Astrocyte (in vitro differentiated cells and primary cell): ENCODE measurements at regions not wholly inside any gene's neighbourhood (a gene's known extent, or its start where the extent isn't known, plus 50 kb on each side); places are given as distances from the start of the nearest gene placed in this dataset.

Experiments
- CTCF ChIP-seq: IDR thresholded peaks from 2 replicates; pipeline ENCODE4 v1.5.1; 2011; ENCODE audit warnings: low read depth, mild to moderate bottlenecking, inconsistent platforms, low read length, moderate library complexity; ENCODE audit not compliant: insufficient read depth
- EZH2 ChIP-seq: IDR thresholded peaks from 2 replicates; pipeline ENCODE4 v1.6.1; 2012; ENCODE audit warnings: mild to moderate bottlenecking, low read length, inconsistent platforms; ENCODE audit not compliant: insufficient read depth

- TF ChIP-seq EZH2 = no peak
- no peak for TF ChIP-seq CTCF
Measured at GRCh38 chr12:27382924-27383323, 50.3 kb downstream of the BMAL2 start.
